Upper lobe of left lung (tissue), 4 donors: ENCODE measurements at regions not wholly inside any gene's neighbourhood (a gene's known extent, or its start where the extent isn't known, plus 50 kb on each side); places are given as distances from the start of the nearest gene placed in this dataset.

Experiments
- CTCF ChIP-seq, 6 experiments: fragments of 450-650 bp in 4 of 6; fragments of 200-600 bp in 2 of 6; sonication (generic) in 2 of 6; IDR thresholded peaks; one replicate each; pipeline ENCODE4 v1.5.1; 2016 to 2019; ENCODE audit warnings: antibody characterized with exemption in 6 of 6
- POLR2A ChIP-seq, 4 donors: fragments of 450-650 bp; IDR thresholded peaks; one replicate each; pipeline ENCODE4 v1.5.1; 2016 to 2017; ENCODE audit warnings: antibody characterized with exemption in 4 of 4, mild to moderate bottlenecking in 2 of 4

GRCh38 chr3:107962946-107963345 lies 127.9 kb downstream of the CD47 start:
- TF ChIP-seq CTCF (IDR thresholded peaks at IDR 0.05) (no peak), POLR2A (IDR thresholded peaks at IDR 0.05) (no peak)
